Neural cell (in vitro differentiated cells): ENCODE measurements at regions not wholly inside any gene's neighbourhood (a gene's known extent, or its start where the extent isn't known, plus 50 kb on each side); places are given as distances from the start of the nearest gene placed in this dataset.

Experiments used
- H2AFZ ChIP-seq: fragments of 200-600, 300-800 bp; sonication (generic), shearing (Covaris generic); 2 replicates; pipeline ENCODE4 v1.6.0; 2014; ENCODE audit warnings: low read depth, mild to moderate bottlenecking, antibody characterized with exemption, low read length, moderate library complexity
- H3F3A ChIP-seq: fragments of 200-600 bp; shearing (Covaris generic); 2 replicates; pipeline ENCODE4 v1.6.1; 2016; ENCODE audit warnings: mild to moderate bottlenecking, moderate library complexity, mixed read lengths, antibody characterized with exemption, low read length; ENCODE audit not compliant: insufficient read depth, poor library complexity, severe bottlenecking
- H3K27ac ChIP-seq: fragments of 200-600, 300-800 bp; sonication (generic), shearing (Covaris generic); 2 replicates; pipeline ENCODE4 v1.5.1; 2014; ENCODE audit warnings: mild to moderate bottlenecking, low read length, moderate library complexity
- H3K27me3 ChIP-seq: fragments of 300-800, 200-600 bp; sonication (generic), shearing (Covaris generic); 2 replicates; pipeline ENCODE4 v1.6.0; 2014; ENCODE audit warnings: mild to moderate bottlenecking, low read depth, low read length, moderate library complexity; ENCODE audit not compliant: insufficient read depth
- H3K36me3 ChIP-seq: fragments of 300-800, 200-600 bp; sonication (generic), shearing (Covaris generic); 2 replicates; pipeline ENCODE4 v1.5.1; 2014; ENCODE audit warnings: mild to moderate bottlenecking, antibody characterized with exemption, low read length, moderate library complexity; ENCODE audit not compliant: insufficient read depth
- H3K4me2 ChIP-seq: fragments of 300-800, 200-600 bp; sonication (generic), shearing (Covaris generic); 2 replicates; pipeline ENCODE4 v1.6.0; 2014; ENCODE audit warnings: mild to moderate bottlenecking, low read length
- H3K4me3 ChIP-seq: fragments of 300-800, 200-600 bp; sonication (generic), shearing (Covaris generic); 2 replicates; pipeline ENCODE4 v1.5.1; 2014; ENCODE audit warnings: mild to moderate bottlenecking, low read length, moderate library complexity
- H3K79me2 ChIP-seq: fragments of 200-600 bp; shearing (Covaris generic); replicated peaks from 2 replicates; pipeline ENCODE4 v1.6.0; 2014; ENCODE audit warnings: mild to moderate bottlenecking, low read length, moderate library complexity; ENCODE audit not compliant: insufficient read depth
- H3K9ac ChIP-seq: fragments of 300-800, 200-600 bp; sonication (generic), shearing (Covaris generic); 2 replicates; pipeline ENCODE4 v1.6.1; 2016; ENCODE audit warnings: mild to moderate bottlenecking, low read length, mixed read lengths
- H3K9me2 ChIP-seq: fragments of 200-600 bp; shearing (Covaris generic); 2 replicates; pipeline ENCODE4 v1.6.1; 2016; ENCODE audit warnings: mild to moderate bottlenecking, low read length, mixed read lengths; ENCODE audit not compliant: insufficient read depth
- H3K9me3 ChIP-seq: fragments of 200-600, 300-800 bp; sonication (generic), shearing (Covaris generic); 2 replicates; pipeline ENCODE4 v1.6.1; 2016; ENCODE audit warnings: mild to moderate bottlenecking, mixed run types, low read length, moderate library complexity, mixed read lengths
- H4K20me1 ChIP-seq: fragments of 200-600 bp; shearing (Covaris generic); 2 replicates; pipeline ENCODE4 v1.6.1; 2016; ENCODE audit warnings: mild to moderate bottlenecking, mixed run types; ENCODE audit not compliant: insufficient read depth
- CTCF ChIP-seq: fragments of 450-650 bp; IDR thresholded peaks from 2 replicates; pipeline ENCODE4 v1.5.1; 2014; ENCODE audit warnings: antibody characterized with exemption, mild to moderate bottlenecking, moderate library complexity; ENCODE audit not compliant: poor library complexity, severe bottlenecking
- EP300 ChIP-seq: fragments of 450-650 bp; conservative IDR thresholded peaks from 2 replicates; pipeline ENCODE4 v1.6.1; 2014; ENCODE audit warnings: antibody characterized with exemption, mild to moderate bottlenecking, moderate library complexity; ENCODE audit not compliant: poor library complexity, severe bottlenecking
- EZH2 ChIP-seq: fragments of 200-600, 300-800 bp; shearing (Covaris generic), sonication (generic); IDR thresholded peaks from 2 replicates; pipeline ENCODE4 v1.6.1; 2014; ENCODE audit warnings: antibody characterized with exemption, low read length, borderline replicate concordance, mild to moderate bottlenecking; ENCODE audit not compliant: insufficient read depth, poor library complexity, severe bottlenecking
- MXI1 ChIP-seq: fragments of 450-650 bp; conservative IDR thresholded peaks from 2 replicates; pipeline ENCODE4 v1.6.1; 2014; ENCODE audit warnings: antibody characterized with exemption, mild to moderate bottlenecking; ENCODE audit not compliant: poor library complexity, severe bottlenecking
- POLR2AphosphoS5 ChIP-seq: IDR thresholded peaks from 2 replicates; pipeline ENCODE4 v1.6.1; 2012
- RAD21 ChIP-seq: fragments of 450-650 bp; conservative IDR thresholded peaks from 2 replicates; pipeline ENCODE4 v1.6.1; 2014; ENCODE audit warnings: antibody characterized with exemption, mild to moderate bottlenecking, moderate library complexity
- REST ChIP-seq: IDR thresholded peaks from 2 replicates; pipeline ENCODE4 v1.6.1; 2012; ENCODE audit warnings: borderline replicate concordance
- SMC3 ChIP-seq: fragments of 450-650 bp; conservative IDR thresholded peaks from 2 replicates; pipeline ENCODE4 v1.6.1; 2014; ENCODE audit warnings: antibody characterized with exemption, mild to moderate bottlenecking, moderate library complexity; ENCODE audit not compliant: poor library complexity
- TAF1 ChIP-seq: IDR thresholded peaks from 2 replicates; pipeline ENCODE4 v1.6.1; 2012; ENCODE audit warnings: low read depth

- Histone ChIP-seq H3K27ac (no peak overlapping the region), H3K27me3 (no peaks in the 10 kb centered on the region), H3K4me3 (no peak overlapping the region), H3K9me2 (no peaks in the 10 kb centered on the region), H3K9me3 (no peaks in the 10 kb centered on the region), H4K20me1 (no peaks in the 10 kb centered on the region), H3K79me2 (no peaks in the 10 kb centered on the region), H3F3A (no peaks in the 10 kb centered on the region), H3K4me2 (no peak overlapping the region), H3K9ac (no peak overlapping the region), H2AFZ (no peak overlapping the region), H3K36me3 (no peaks in the 10 kb centered on the region)
- TF ChIP-seq EZH2 (no peak), POLR2AphosphoS5 (no peak), SMC3 (no peak), RAD21 (no peak), CTCF (no peak), MXI1 (no peak), TAF1 (no peak), EP300 (no peak), REST (no peak)
Observed at GRCh38 chr10:65550761-65551160, 1375.1 kb upstream of the LRRTM3 start.

- Histone ChIP-seq H3K9me3 (no peaks in the 10 kb centered on the region), H3K27ac (no peak overlapping the region), H3K4me3 (no peak overlapping the region), H3K27me3 (no peaks in the 10 kb centered on the region), H3K9ac (no peak overlapping the region), H2AFZ (no peak overlapping the region), H3K4me2 (no peak overlapping the region), H4K20me1 (no peaks in the 10 kb centered on the region), H3K79me2 (no peaks in the 10 kb centered on the region), H3K9me2 (no peaks in the 10 kb centered on the region), H3K36me3 (no peaks in the 10 kb centered on the region), H3F3A (no peaks in the 10 kb centered on the region)
- no peak for TF ChIP-seq POLR2AphosphoS5
- TF ChIP-seq REST: no peak
- TF ChIP-seq RAD21: no peak
- no peak for TF ChIP-seq MXI1
- no peak for TF ChIP-seq EZH2
- no peak for TF ChIP-seq CTCF
- TF ChIP-seq TAF1: no peak
- TF ChIP-seq SMC3: no peak
- TF ChIP-seq EP300: no peak
Observed at GRCh38 chr10:65555192-65555591, 1370.6 kb upstream of the LRRTM3 start.
